ENCODE measurements at regions not wholly inside any gene's neighbourhood (a gene's known extent, or its start where the extent isn't known, plus 50 kb on each side); places are given as distances from the start of the nearest gene placed in this dataset.

DNA sequence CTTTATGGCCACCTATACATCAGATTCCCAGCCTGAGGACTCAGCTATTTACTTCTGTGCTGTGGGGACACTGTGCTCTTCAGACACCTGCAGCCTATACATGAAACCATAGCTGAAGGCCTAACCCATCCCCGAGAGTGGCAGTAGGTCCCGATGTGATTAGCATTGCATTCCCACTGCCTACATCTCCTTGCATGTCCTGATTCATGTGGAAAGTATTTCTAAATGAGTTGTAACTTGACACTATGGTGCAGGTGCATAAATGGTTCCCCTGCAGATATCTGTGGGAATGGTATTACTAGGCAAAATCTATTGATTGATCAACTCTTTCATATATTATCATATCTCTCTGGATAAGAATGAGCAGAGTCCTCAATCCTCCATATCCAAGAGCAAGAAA is 433.5 kb downstream of the DAD1 start:
- TF ChIP-seq, protein P1, sequence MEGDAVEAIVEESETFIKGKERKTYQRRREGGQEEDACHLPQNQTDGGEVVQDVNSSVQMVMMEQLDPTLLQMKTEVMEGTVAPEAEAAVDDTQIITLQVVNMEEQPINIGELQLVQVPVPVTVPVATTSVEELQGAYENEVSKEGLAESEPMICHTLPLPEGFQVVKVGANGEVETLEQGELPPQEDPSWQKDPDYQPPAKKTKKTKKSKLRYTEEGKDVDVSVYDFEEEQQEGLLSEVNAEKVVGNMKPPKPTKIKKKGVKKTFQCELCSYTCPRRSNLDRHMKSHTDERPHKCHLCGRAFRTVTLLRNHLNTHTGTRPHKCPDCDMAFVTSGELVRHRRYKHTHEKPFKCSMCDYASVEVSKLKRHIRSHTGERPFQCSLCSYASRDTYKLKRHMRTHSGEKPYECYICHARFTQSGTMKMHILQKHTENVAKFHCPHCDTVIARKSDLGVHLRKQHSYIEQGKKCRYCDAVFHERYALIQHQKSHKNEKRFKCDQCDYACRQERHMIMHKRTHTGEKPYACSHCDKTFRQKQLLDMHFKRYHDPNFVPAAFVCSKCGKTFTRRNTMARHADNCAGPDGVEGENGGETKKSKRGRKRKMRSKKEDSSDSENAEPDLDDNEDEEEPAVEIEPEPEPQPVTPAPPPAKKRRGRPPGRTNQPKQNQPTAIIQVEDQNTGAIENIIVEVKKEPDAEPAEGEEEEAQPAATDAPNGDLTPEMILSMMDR (conservative IDR thresholded peaks at IDR 0.05): no peak
- no peak for TF ChIP-seq ZFX (IDR thresholded peaks at IDR 0.05)

Measured in C4-2B (cell line).